ENCODE measurements at regions not wholly inside any gene's neighbourhood (a gene's known extent, or its start where the extent isn't known, plus 50 kb on each side); places are given as distances from the start of the nearest gene placed in this dataset.

- TF ChIP-seq FOS (IDR thresholded peaks at IDR 0.05; ENCODE audit: borderline replicate concordance, extremely low read depth, insufficient read length): no peak
- TF ChIP-seq KAT2A (conservative IDR thresholded peaks at IDR 0.05; ENCODE audit: control insufficient read depth, low read depth, low read length): no peak
- TF ChIP-seq TBL1XR1 (IDR thresholded peaks at IDR 0.05; ENCODE audit: low read depth, low read length): no peak
- TF ChIP-seq, protein P1, sequence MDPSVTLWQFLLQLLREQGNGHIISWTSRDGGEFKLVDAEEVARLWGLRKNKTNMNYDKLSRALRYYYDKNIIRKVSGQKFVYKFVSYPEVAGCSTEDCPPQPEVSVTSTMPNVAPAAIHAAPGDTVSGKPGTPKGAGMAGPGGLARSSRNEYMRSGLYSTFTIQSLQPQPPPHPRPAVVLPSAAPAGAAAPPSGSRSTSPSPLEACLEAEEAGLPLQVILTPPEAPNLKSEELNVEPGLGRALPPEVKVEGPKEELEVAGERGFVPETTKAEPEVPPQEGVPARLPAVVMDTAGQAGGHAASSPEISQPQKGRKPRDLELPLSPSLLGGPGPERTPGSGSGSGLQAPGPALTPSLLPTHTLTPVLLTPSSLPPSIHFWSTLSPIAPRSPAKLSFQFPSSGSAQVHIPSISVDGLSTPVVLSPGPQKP (IDR thresholded peaks at IDR 0.05; ENCODE audit: low read depth, low read length): no peak
- no peak for TF ChIP-seq NFYB (IDR thresholded peaks at IDR 0.05; ENCODE audit: insufficient read depth, low read depth, low read length)
- no peak for TF ChIP-seq ZNF384 (IDR thresholded peaks at IDR 0.05; ENCODE audit: borderline replicate concordance, low read depth, low read length)
Observed at GRCh38 chr6:117194271-117194670, 71.1 kb upstream of the VGLL2 start (continued).

DNA sequence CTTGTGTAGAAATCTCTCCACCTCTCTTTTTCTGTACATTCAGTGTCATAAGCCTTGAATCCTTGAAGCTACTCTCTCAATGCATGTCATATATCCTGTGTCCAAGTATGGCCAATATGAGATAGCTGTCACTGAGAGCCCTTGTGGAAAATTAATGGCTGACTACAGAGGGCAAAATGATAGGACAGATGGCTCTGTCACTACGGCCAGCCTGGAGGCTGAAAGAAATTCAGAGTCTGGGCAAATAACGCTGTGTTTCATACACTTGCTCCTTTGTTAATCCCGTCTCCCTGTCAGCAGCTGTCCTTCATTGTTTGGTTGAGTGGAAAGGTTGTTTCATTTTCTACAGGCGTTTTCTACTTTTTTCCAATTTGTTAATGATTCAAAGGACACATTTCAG, 70.4 kb upstream of the VGLL2 start:
- H3K36me3 ChIP-seq (ENCODE audit: control insufficient read depth in 2 of 2, insufficient read depth in 2 of 2, low read length in 1 of 2): no peaks in the 10 kb centered on the region
- H4K20me1 ChIP-seq (ENCODE audit: control insufficient read depth, insufficient read depth): no peaks in the 10 kb centered on the region
- H3K79me2 ChIP-seq (ENCODE audit: control insufficient read depth, insufficient read depth, low read length): no peaks in the 10 kb centered on the region
- WGBS (ENCODE audit: insufficient coverage, insufficient replicate concordance, low lambda C conversion rate, missing lambda C conversion rate): 10% methylated on average over 4 of the region's 4 CpGs
- H3K9me3 ChIP-seq (replicated peaks; ENCODE audit: control insufficient read depth, insufficient read depth, low read length): no peaks in the 10 kb centered on the region
- ChIA-PET CTCF (no interaction called here), SMC1A (ENCODE audit: uncharacterized antibody, unreplicated experiment) (no interaction called here), POLR2A (no interaction called here), RAD21 (ENCODE audit: unreplicated experiment) (no interaction called here)
- FAIRE-seq: no peak
- no peak for ATAC-seq
- in situ Hi-C loops (cut with MboI) (no loop called here), intact Hi-C loops (cut with micrococcal nuclease; ENCODE audit: unreplicated experiment) (no loop called here)
- no peak overlapping the region for H2AFZ ChIP-seq (ENCODE audit: control insufficient read depth, low read depth, low read length)
- H3K4me3 ChIP-seq: no peak overlapping the region
- no peak overlapping the region for H3K27ac ChIP-seq (ENCODE audit: control insufficient read depth, insufficient read depth)
- BruUV-seq (replicated peaks): no TSS peak
- H3K27me3 ChIP-seq (replicated peaks in 1 of 2; ENCODE audit: control insufficient read depth in 2 of 2, insufficient read depth in 2 of 2, low read length in 1 of 2): no peaks in the 10 kb centered on the region
- H3K9ac ChIP-seq (ENCODE audit: control insufficient read depth, insufficient read depth, low read length): no peak overlapping the region
- H3K4me2 ChIP-seq (ENCODE audit: control insufficient read depth, insufficient read depth): no peak overlapping the region
- no peak for DNase-seq (ENCODE audit: low read depth, low spot score)
- H3K4me1 ChIP-seq (ENCODE audit: control insufficient read depth, insufficient read depth, low read length): no peaks in the 10 kb centered on the region
- TF ChIP-seq POLR2AphosphoS2 (IDR thresholded peaks at IDR 0.05; ENCODE audit: low read depth, low read length) (no peak), MXI1 (IDR thresholded peaks at IDR 0.05; ENCODE audit: low read depth, low read length) (no peak), RB1 (IDR thresholded peaks at IDR 0.05; ENCODE audit: borderline replicate concordance) (no peak), ZNF592 (IDR thresholded peaks at IDR 0.05) (no peak), POLR2A (IDR thresholded peaks at IDR 0.05; ENCODE audit: low read depth, low read length) (no peak), MYC (IDR thresholded peaks at IDR 0.05; ENCODE audit: insufficient read depth, insufficient read length, insufficient replicate concordance, low read length, severe bottlenecking) (no peak)
- TF ChIP-seq, protein P2, sequence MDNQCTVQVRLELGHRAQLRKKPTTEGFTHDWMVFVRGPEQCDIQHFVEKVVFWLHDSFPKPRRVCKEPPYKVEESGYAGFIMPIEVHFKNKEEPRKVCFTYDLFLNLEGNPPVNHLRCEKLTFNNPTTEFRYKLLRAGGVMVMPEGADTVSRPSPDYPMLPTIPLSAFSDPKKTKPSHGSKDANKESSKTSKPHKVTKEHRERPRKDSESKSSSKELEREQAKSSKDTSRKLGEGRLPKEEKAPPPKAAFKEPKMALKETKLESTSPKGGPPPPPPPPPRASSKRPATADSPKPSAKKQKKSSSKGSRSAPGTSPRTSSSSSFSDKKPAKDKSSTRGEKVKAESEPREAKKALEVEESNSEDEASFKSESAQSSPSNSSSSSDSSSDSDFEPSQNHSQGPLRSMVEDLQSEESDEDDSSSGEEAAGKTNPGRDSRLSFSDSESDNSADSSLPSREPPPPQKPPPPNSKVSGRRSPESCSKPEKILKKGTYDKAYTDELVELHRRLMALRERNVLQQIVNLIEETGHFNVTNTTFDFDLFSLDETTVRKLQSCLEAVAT (IDR thresholded peaks at IDR 0.05): no peak
